ENCODE measurements at regions not wholly inside any gene's neighbourhood (a gene's known extent, or its start where the extent isn't known, plus 50 kb on each side); places are given as distances from the start of the nearest gene placed in this dataset.
"Not testable (repeated sequence)": the region's sequence is repeated elsewhere in the genome, so short reads cannot be mapped to it uniquely, and the experiment has no call there.

DNA sequence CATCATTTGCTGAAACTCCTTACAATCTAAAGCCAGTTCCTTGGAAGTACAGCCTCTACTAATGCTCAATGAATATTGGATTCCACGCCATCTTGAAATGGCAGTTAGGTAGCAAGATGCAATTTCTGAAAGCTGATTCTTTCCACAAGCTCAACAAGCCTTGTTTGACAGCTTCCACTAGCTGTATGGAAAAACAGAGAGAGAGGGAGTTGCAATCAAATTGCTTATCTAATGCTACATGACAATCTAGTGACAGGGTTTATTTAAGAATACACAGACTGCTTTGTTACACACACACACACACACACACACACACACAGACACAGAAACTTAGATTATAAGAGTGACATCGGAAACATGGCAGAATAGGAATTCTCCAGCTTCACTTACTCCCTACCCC, 288.4 kb upstream of the DEPDC1 start:
- peaks cover 4 to 8% (median 5%) of the 10 kb centered on the region in 3 donors for H3K9me3 Mint-ChIP-seq
- H3K27me3 Mint-ChIP-seq = no peaks in the 10 kb centered on the region
- H3K4me1 Mint-ChIP-seq = no peaks in the 10 kb centered on the region
- no peak overlapping the region for H3K27ac Mint-ChIP-seq
- H3K36me3 Mint-ChIP-seq = no peaks in the 10 kb centered on the region
- no peak overlapping the region for H3K4me3 Mint-ChIP-seq

DNA sequence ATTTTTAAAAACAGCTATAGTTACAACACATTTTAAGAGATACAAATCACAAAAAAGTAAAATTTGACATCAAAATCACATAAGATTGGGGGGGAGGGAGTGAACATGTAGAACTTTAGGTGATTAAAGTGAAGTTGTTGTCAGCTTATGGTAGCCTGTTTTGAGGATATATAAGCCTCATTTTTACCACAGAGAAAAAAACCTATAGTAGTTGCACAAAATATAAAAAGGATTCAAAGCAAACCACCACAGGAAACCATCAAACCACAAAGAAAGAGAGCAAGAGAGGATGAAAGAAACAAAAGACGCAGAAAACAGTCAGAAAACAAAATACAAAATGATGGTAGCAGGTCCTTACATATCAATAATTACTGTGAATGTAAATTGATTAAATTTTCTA, 291.9 kb upstream of the DEPDC1 start:
- Mint-ChIP-seq H3K27me3 (no peaks in the 10 kb centered on the region), H3K9me3 (peaks cover 1 to 4% (median 3%) of the 10 kb centered on the region in 3 donors), H3K4me1 (no peaks in the 10 kb centered on the region), H3K36me3 (no peaks in the 10 kb centered on the region), H3K4me3 (no peak overlapping the region), H3K27ac (no peak overlapping the region)

DNA sequence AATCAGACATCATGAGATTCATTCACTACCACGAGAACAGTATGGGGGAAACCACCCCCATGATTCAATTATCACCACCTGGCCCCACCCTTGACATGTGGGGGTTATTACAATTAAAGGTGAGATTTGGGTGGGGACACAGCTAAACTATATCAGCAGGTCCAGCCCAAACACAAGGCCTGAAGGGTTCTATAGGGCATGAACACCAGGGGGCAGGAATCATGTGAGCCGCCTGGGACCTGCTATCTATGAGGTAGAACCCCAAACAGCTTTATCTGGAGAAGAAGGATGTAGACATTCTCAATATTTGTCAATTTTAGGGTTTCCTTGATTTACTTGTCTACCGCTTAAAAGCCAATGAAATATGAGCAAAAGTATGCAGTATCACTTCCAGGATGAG, 294.9 kb upstream of the DEPDC1 start:
- Mint-ChIP-seq H3K36me3 (no peaks in the 10 kb centered on the region), H3K27me3 (no peaks in the 10 kb centered on the region), H3K9me3 (peaks cover 1 to 9% (median 1%) of the 10 kb centered on the region in 3 donors), H3K4me1 (no peaks in the 10 kb centered on the region), H3K27ac (no peak overlapping the region), H3K4me3 (no peak overlapping the region)

DNA sequence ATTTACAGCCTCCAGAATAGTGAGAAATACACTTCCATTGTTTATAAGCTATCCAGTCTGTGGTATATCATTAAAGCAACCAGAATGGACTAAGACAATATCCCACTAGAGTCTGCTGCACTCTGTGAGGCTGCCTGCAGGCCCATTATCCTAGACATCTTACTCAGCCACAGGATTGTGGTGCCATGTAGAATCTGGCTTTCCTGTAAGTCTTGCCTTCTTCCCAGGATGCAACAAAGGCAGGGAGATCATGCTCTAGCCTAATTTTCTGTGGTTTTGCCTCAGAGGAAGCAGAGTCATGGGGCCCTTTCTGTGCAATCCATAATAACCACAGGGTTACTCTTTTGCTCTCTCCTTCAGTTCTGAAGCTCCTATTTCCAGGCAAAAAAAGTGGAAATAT, 299.1 kb upstream of the DEPDC1 start:
- Mint-ChIP-seq H3K36me3 (no peaks in the 10 kb centered on the region), H3K4me3 (no peak overlapping the region), H3K27me3 (no peaks in the 10 kb centered on the region), H3K27ac (no peak overlapping the region), H3K9me3 (peaks cover 0 to 5% (median 3%) of the 10 kb centered on the region in 3 donors), H3K4me1 (no peaks in the 10 kb centered on the region)

DNA sequence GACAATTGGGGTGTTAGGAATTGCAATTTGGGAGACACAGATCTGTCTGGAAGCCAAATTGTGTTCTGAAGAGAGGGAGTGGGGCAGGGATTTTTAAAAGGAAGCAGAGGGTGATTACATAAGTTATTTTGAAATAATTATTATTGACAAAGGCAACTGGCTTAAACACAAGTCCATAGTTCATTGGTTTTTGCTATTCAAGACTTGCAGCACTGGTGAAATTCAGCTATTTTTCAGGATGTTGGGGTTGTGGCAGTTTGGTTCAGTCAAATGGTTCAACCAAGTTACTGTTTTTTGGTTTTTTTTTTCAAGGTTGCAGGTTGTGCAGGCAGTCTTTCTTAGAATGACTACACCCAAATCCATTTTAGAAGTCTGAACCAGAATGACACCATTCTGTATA, 300.0 kb upstream of the DEPDC1 start:
- no peaks in the 10 kb centered on the region for H3K4me1 Mint-ChIP-seq
- H3K9me3 Mint-ChIP-seq = peaks cover 0 to 5% (median 3%) of the 10 kb centered on the region in 3 donors

DNA sequence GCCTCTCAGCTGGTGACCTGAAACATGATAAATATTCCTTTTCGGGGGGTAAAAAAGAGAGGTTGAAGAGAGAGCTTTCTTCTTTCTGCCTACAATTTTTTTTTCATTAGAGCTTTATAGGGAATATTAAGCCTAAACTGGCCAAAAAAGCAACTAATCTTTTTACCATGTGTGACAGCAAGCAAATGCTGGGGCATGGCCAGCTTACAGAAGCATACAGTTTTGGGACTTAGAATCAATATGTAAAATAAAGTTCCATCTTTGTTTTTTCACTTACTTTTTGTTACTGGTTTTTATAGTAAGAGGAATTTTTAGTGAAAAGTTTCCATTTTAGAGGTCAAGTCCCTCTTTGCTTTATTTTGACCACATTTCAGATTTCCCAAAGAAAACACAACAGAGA, 301.2 kb upstream of the DEPDC1 start:
- no peaks in the 10 kb centered on the region for H3K27me3 Mint-ChIP-seq
- H3K36me3 Mint-ChIP-seq = peaks cover 1% of the 10 kb centered on the region
- H3K27ac Mint-ChIP-seq = no peak overlapping the region
- H3K9me3 Mint-ChIP-seq = peaks cover 0 to 5% (median 5%) of the 10 kb centered on the region in 3 donors
- H3K4me1 Mint-ChIP-seq = no peaks in the 10 kb centered on the region
- no peak overlapping the region for H3K4me3 Mint-ChIP-seq

More for the DNA sequence above, 300.0 kb upstream of the DEPDC1 start:
- Mint-ChIP-seq H3K36me3 (no peaks in the 10 kb centered on the region), H3K4me3 (no peak overlapping the region), H3K27ac (no peak overlapping the region), H3K27me3 (no peaks in the 10 kb centered on the region)

DNA sequence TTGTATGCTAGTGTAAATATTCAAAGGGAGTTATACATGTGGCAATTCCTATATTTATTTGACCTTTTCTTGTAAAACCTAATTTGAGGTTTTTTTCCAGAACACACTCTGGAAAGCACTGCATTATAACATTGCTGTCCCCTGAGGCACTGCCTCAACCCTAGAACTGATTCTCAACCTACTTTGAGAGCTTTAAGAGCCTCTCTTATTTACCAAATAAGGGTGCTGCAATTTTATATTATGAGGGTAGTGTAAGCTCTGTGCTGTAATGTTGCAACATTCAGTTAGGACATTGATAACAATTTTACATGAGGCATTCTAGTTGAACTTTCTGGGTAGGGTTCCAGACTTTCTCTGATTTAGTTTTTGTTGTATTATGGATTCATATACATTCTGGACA, 302.2 kb upstream of the DEPDC1 start:
- H3K36me3 Mint-ChIP-seq = peaks cover 1% of the 10 kb centered on the region
- peaks cover 0 to 7% (median 5%) of the 10 kb centered on the region in 3 donors for H3K9me3 Mint-ChIP-seq
- H3K4me1 Mint-ChIP-seq = no peaks in the 10 kb centered on the region
- no peaks in the 10 kb centered on the region for H3K27me3 Mint-ChIP-seq
- H3K4me3 Mint-ChIP-seq = no peak overlapping the region
- H3K27ac Mint-ChIP-seq = no peak overlapping the region

DNA sequence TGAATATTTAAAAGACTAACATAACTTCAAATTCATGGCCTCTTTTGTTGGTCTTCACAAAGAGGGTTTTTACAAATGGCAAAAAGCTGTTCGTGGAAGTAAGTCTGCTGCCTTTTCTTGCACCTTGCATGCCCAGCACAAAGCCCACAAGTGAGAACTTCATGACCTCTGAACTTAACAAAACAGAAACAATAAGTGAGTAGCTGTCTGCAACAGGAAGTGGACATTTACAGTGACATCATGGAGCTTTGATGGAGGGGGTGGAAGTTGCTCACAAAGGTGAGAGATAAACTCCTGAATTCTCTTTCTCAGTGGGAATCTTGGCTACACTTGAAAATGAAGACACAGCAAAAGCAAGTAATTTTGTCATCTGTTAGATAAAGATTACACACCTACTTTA, 303.3 kb upstream of the DEPDC1 start:
- H3K4me3 Mint-ChIP-seq = no peak overlapping the region
- H3K27ac Mint-ChIP-seq = no peak overlapping the region
- H3K4me1 Mint-ChIP-seq = no peaks in the 10 kb centered on the region
- H3K36me3 Mint-ChIP-seq = peaks cover 1% of the 10 kb centered on the region
- H3K9me3 Mint-ChIP-seq = peaks cover 0 to 8% (median 0%) of the 10 kb centered on the region in 3 donors
- H3K27me3 Mint-ChIP-seq = no peaks in the 10 kb centered on the region

DNA sequence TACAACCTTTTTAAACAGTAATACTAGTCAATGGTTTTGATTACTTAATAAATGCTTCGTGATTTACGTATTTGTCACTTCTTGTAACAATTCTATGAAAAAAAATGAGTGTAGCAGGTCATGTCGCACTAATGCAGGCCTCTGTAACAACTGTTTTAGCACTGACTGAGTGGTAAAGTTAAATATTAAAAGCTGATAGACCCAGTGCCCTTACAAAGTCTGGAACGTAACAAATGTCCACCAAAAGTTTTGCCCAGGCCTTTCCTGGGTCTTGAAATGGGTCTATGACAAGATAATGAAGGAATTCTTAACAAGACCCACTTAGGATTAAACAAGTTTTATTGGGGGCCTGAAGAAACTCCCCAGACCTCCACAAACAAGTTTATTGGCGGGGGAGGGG, 304.6 kb upstream of the DEPDC1 start:
- peaks cover 0 to 8% (median 0%) of the 10 kb centered on the region in 3 donors for H3K9me3 Mint-ChIP-seq
- H3K4me1 Mint-ChIP-seq = no peaks in the 10 kb centered on the region
- H3K27ac Mint-ChIP-seq = no peak overlapping the region
- peaks cover 1% of the 10 kb centered on the region for H3K36me3 Mint-ChIP-seq
- H3K4me3 Mint-ChIP-seq = no peak overlapping the region
- H3K27me3 Mint-ChIP-seq = no peaks in the 10 kb centered on the region

DNA sequence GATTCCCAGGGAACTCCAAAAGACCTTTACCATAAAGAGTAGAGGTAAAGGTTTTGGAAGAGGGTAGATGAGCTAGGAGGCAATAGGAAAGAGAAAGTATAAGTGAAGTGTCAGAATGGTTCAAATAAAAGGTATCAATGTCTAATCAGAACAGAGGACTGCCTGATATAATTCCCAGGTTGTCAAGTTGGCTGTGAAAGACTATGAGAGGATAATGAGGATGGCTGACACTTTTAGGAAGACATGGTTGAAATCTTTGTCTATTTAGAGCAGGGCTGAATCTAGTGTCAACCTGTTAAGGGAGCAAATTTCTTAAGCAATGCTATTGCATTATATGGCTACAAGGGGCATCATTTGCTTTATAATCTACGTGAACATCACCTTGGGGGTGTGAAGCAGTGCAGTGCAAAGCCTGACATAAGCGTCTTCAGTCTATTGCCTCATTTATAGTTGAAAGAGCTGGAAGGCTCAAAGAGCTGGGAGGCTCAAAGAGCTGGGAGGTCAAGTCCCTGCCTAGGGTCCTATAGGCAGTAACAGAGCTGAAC, 308.3 kb upstream of the DEPDC1 start:
- Mint-ChIP-seq H3K27me3 (no peaks in the 10 kb centered on the region), H3K36me3 (peaks cover 1% of the 10 kb centered on the region), H3K4me1 (no peaks in the 10 kb centered on the region), H3K9me3 (peaks cover 0 to 8% (median 0%) of the 10 kb centered on the region in 3 donors), H3K4me3 (no peak overlapping the region), H3K27ac (no peak overlapping the region)

DNA sequence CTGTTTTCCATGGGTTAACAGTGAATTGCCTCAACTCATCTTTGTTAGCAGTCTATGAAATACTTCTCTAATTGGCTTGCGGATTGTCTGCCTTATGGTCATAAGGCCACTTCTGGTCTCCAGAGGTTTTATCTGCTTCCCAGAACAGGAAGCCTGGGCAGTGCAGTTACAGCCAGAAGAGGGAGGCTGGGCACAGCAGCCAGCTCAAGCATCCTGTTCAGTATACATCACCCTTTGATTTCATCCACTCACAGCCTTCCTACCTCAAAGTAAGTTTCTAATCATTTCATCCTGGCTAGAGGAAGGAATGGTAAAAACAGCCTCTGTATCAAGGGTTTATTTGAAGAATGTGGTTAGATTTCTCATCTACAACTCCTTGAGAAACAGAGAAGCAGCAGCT, 311.5 kb upstream of the DEPDC1 start:
- no peak overlapping the region for H3K27ac Mint-ChIP-seq
- no peaks in the 10 kb centered on the region for H3K4me1 Mint-ChIP-seq
- H3K36me3 Mint-ChIP-seq = no peaks in the 10 kb centered on the region
- no peaks in the 10 kb centered on the region for H3K27me3 Mint-ChIP-seq
- peaks cover 0 to 3% (median 0%) of the 10 kb centered on the region in 3 donors for H3K9me3 Mint-ChIP-seq
- H3K4me3 Mint-ChIP-seq = no peak overlapping the region

DNA sequence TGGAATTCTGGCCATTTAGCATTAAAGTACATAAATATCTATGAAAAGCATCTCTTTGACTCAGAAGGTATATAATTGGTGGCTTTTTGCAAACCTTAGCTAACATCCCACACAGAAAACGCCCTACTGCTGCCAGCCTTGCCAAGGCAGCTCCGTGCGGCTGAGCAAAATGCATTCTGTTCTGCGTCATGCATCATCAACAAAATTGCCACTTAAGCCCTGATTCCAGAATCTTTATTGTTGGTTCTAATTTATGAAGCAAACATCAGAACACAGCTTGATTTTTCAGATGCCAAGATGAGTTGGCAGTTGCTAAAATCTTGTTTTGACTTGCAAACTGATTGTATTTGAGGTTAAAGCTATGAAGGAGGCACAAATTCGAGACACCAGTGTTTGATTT, 314.9 kb upstream of the DEPDC1 start:
- no peaks in the 10 kb centered on the region for H3K4me1 Mint-ChIP-seq

DNA sequence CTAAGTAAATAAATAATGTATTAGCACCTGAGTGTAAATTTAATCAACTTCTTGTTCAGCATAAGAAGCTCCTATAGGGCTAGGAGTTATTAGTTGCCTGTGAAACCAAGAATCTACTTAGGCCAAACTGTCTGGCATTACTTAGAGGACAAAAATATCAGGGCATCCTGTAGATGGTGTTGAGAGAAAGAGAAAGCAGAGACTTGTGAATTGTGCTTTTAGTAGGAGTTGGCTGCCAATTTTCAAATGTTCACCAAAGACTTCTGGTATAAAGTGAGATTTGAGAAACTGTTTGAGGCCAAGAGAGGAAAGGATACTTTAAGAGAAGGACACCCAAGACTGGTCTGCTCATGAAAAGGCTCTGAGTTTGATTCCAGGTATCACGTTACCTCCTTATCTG, 315.5 kb upstream of the DEPDC1 start:
- no peaks in the 10 kb centered on the region for H3K27me3 Mint-ChIP-seq
- peaks cover 0 to 6% (median 0%) of the 10 kb centered on the region in 3 donors for H3K9me3 Mint-ChIP-seq
- H3K4me3 Mint-ChIP-seq = no peak overlapping the region
- no peak overlapping the region for H3K27ac Mint-ChIP-seq
- H3K4me1 Mint-ChIP-seq = no peaks in the 10 kb centered on the region
- H3K36me3 Mint-ChIP-seq = no peaks in the 10 kb centered on the region

More for the DNA sequence above, 314.9 kb upstream of the DEPDC1 start:
- Mint-ChIP-seq H3K36me3 (no peaks in the 10 kb centered on the region), H3K9me3 (peaks cover 0 to 6% (median 0%) of the 10 kb centered on the region in 3 donors), H3K27me3 (no peaks in the 10 kb centered on the region), H3K4me3 (no peak overlapping the region), H3K27ac (no peak overlapping the region)

DNA sequence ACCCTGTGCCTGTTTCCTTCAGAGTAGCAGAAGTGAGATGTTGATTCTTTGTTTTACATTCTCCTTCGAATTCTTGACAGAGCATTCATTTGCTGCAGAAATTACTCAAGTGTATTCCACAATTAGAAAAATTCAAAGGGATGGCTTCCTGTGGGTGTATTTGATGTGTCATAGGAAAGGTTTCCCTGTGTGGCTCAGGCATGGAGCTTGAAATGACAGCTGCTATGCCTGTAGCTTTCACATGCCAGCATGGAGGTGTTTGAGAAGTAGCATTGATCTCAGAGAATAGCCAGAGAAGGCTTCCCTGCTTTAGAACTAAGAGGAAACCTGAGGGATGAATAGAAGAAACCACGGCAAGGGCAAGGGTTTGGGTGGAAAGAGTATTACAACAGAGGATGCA, 317.2 kb upstream of the DEPDC1 start:
- H3K36me3 Mint-ChIP-seq = no peaks in the 10 kb centered on the region
- H3K27me3 Mint-ChIP-seq = no peaks in the 10 kb centered on the region
- H3K27ac Mint-ChIP-seq = peak overlapping the region in 1 of 3 donors; percentile 6
- H3K9me3 Mint-ChIP-seq = peaks cover 0 to 6% (median 3%) of the 10 kb centered on the region in 3 donors
- H3K4me1 Mint-ChIP-seq = no peaks in the 10 kb centered on the region
- H3K4me3 Mint-ChIP-seq = no peak overlapping the region

DNA sequence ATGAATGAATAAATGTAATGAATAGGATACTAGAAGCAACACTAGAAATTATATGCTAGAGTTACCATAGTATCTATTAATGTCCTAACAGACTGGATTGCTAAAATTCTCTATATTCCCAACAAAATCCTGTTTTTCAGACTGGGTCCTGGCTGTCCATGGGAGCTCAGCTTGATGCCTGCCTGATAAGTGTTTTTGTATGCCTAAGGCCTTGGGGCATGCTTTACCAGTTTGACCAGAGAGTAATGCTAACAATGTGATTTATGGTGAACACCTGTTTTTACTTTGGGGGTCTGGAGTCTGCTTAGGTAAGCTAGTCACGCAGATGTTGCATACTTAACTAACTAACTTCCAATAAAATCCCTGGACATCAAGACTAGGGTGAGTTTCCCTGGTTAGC, 318.8 kb upstream of the DEPDC1 start:
- no peaks in the 10 kb centered on the region for H3K4me1 Mint-ChIP-seq
- no peak overlapping the region for H3K27ac Mint-ChIP-seq
- H3K27me3 Mint-ChIP-seq = no peaks in the 10 kb centered on the region
- peaks cover 0 to 6% (median 3%) of the 10 kb centered on the region in 3 donors for H3K9me3 Mint-ChIP-seq
- H3K4me3 Mint-ChIP-seq = no peak overlapping the region
- no peaks in the 10 kb centered on the region for H3K36me3 Mint-ChIP-seq

DNA sequence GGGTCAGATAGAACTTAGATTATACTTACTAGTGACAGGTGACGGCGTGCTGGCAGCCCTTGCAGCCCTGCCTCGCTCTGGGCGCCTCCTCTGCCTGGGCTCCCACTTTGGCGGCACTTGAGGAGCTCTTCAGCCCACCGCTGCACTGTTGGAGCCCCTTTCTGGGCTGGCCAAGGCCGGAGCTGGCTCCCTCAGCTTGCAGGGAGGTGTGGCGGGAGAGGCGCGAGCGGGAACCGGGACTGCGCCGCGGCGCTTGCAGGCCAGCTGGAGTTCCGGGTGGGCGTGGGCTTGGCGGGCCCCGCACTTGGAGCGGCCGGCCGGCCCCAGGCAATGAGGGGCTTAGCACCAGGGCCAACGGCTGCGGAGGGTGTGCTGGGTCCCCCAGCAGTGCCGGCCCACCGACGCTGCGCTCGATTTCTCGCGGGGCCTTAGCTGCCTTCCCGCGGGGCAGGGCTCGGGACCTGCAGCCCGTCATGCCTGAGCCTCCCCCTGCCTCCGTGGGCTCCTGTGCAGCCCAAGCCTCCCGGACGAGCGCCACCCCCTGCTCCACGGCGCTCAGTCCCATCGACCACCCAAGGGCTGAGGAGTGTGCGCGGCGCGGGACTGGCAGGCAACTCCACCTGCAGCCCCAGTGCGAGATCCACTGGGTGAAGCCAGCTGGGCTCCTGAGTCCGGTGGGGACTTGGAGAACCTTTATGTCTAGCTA, 320.8 kb upstream of the DEPDC1 start:
- not testable (repeated sequence) for H3K4me1 Mint-ChIP-seq, H3K4me3 Mint-ChIP-seq, H3K9me3 Mint-ChIP-seq, H3K27ac Mint-ChIP-seq, H3K27me3 Mint-ChIP-seq, H3K36me3 Mint-ChIP-seq
